Prostate gland (tissue), 2 donors: ENCODE measurements at regions not wholly inside any gene's neighbourhood (a gene's known extent, or its start where the extent isn't known, plus 50 kb on each side); places are given as distances from the start of the nearest gene placed in this dataset.

Experiments used
- DNase-seq: peaks from one replicate; pipeline ENCODE4 v3.0.0-alpha.2; 2019; ENCODE audit warnings: low spot score
- H3K27ac ChIP-seq, 2 donors: fragments of 200-600 bp; sonication (generic); 2 replicates each; pipeline ENCODE4 v1.5.1; 2017 to 2019
- H3K27me3 ChIP-seq: fragments of 200-600 bp; sonication (generic); replicated peaks from 2 replicates; pipeline ENCODE4 v1.5.1; 2019; ENCODE audit not compliant: insufficient read depth
- H3K36me3 ChIP-seq, 2 donors: fragments of 200-600 bp; sonication (generic); 1 replicate in 1 of 2; 2 replicates in 1 of 2; pipeline versions ENCODE4 v1.5.1 to v1.8.1; 2017 to 2019
- H3K4me1 ChIP-seq: fragments of 200-600 bp; sonication (generic); replicated peaks from 2 replicates; pipeline ENCODE4 v1.5.1; 2019
- H3K4me3 ChIP-seq, 2 donors: fragments of 200-600 bp; sonication (generic); 2 replicates each; pipeline ENCODE4 v1.5.1; 2017 to 2019
- H3K9me3 ChIP-seq: fragments of 200-600 bp; sonication (generic); 2 replicates; pipeline ENCODE4 v1.5.1; 2017
- POLR2A ChIP-seq: fragments of 450-650 bp; IDR thresholded peaks from one replicate; pipeline ENCODE4 v1.6.1; 2016; ENCODE audit warnings: antibody characterized with exemption, mild to moderate bottlenecking
- POLR2AphosphoS5 ChIP-seq: sonication (generic); formaldehyde crosslinking; IDR thresholded peaks from one replicate; pipeline ENCODE4 v1.6.1; 2017; ENCODE audit warnings: antibody characterized with exemption
- WGBS: methylation state at CpG from one replicate; pipeline ENCODE4 v1.1.5; 2018; 5-methylcytosine and 5-hydroxymethylcytosine counted together
- intact Hi-C: fragments of 100-400 bp; cut with DNase I; formaldehyde crosslinking; loops from one replicate; pipeline ENCODE4 v1.14.2; 2022
- TF ChIP-seq, protein P1 (sequence below), 4 experiments: fragments of 200-600 bp in 2 of 4; fragments of 450-650 bp in 2 of 4; sonication (generic) in 2 of 4; IDR thresholded peaks; 1 replicate in 3 of 4; 2 replicates in 1 of 4; pipeline ENCODE4 v1.5.1; 2016 to 2019; ENCODE audit warnings: antibody characterized with exemption in 4 of 4, mild to moderate bottlenecking in 2 of 4, moderate library complexity in 2 of 4

DNA sequence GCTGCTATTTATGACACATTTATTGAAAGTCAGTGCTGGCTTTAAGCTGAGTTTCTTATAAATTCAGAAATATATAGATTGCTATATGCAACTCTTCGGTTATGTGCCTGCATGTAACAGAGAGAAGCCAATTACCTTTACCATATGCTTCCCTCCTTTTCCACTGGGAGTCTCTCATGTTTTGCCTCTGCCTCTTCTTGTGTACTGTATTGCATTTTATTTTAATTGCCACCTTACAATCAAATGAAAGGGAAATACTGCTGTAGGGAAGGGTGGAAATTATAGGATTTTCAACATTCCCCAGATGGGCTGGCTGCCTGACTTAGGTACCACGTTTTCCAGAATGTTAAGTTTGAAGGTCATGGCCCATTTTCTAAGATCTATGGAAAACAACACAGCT, 655.4 kb upstream of the SLIT2 start:
- Histone ChIP-seq H3K9me3 (no peaks in the 10 kb centered on the region), H3K4me1 (no peaks in the 10 kb centered on the region), H3K36me3 (no peaks in the 10 kb centered on the region), H3K27me3 (no peaks in the 10 kb centered on the region), H3K4me3 (no peak overlapping the region), H3K27ac (no peak overlapping the region)
- intact Hi-C loops: no loop called here
- TF ChIP-seq, protein P1, sequence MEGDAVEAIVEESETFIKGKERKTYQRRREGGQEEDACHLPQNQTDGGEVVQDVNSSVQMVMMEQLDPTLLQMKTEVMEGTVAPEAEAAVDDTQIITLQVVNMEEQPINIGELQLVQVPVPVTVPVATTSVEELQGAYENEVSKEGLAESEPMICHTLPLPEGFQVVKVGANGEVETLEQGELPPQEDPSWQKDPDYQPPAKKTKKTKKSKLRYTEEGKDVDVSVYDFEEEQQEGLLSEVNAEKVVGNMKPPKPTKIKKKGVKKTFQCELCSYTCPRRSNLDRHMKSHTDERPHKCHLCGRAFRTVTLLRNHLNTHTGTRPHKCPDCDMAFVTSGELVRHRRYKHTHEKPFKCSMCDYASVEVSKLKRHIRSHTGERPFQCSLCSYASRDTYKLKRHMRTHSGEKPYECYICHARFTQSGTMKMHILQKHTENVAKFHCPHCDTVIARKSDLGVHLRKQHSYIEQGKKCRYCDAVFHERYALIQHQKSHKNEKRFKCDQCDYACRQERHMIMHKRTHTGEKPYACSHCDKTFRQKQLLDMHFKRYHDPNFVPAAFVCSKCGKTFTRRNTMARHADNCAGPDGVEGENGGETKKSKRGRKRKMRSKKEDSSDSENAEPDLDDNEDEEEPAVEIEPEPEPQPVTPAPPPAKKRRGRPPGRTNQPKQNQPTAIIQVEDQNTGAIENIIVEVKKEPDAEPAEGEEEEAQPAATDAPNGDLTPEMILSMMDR (IDR thresholded peaks at IDR 0.05): no peak
- TF ChIP-seq POLR2AphosphoS5: no peak
- no peak for TF ChIP-seq POLR2A
- DNase-seq: no peak
- 64% methylated on average over 2 of the region's 2 CpGs for WGBS

DNA sequence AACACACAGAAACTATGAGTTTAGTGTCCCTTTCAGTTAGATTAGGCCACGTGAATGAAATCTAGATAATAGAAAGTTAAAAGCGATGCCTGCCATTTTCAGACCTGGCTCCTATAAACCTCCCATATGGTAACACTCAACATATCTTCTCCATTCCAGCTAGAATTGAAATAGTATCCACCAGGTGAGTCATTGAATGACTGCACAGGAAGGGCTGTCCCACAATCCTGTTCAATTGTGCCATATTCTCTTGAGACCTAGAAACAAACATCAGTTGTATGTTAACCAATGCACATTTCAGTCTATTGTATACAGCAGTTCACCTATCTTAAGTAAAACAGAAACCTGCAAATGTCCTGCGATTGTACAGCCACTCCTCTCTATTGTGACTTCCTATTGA, 659.3 kb upstream of the SLIT2 start:
- H3K4me1 ChIP-seq: no peaks in the 10 kb centered on the region
- 95% methylated on average over 3 of the region's 3 CpGs for WGBS
- TF ChIP-seq, protein P1 (IDR thresholded peaks at IDR 0.05): no peak
- TF ChIP-seq POLR2A (no peak), POLR2AphosphoS5 (no peak)

DNA sequence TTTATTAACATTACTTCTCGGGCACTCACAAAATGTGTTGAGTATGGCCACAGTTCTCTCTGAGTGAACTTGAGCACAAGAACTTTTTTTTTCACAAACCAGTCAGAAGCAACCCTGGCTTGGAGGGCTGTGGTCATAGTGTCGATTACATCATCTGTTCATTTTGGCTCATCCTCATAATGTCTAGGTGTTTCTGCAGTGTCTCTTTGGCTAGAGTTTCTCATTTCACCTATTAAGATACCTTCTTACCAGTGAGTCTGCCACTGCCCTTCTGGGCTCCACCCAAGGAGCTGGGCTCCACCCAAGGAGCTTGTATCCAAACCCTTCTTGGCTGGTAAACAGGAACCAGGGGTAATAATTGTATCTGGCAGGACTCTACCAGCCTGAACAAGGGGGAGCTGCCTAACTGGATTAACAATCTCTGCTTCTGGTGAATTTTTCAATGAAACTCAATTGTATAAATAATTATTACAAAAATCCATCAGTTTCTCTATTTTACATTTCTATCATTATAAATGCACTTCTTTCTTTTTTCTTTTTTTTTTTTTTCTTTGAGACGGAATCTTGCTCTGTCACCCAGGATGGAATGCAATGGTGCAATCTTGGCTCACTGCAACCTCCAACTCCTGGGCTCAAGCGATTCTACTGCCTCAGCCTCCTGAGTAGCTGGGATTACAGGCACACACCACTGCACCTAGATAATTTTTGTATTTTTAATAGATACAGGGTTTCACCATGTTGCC, 667.7 kb upstream of the SLIT2 start:
- no peaks in the 10 kb centered on the region for H3K36me3 ChIP-seq
- no peak overlapping the region for H3K4me3 ChIP-seq
- WGBS: 83% methylated on average over 4 of the region's 4 CpGs
- no peak for DNase-seq
- H3K4me1 ChIP-seq: no peaks in the 10 kb centered on the region
- TF ChIP-seq POLR2AphosphoS5 (no peak), POLR2A (no peak)
- TF ChIP-seq, protein P1 (IDR thresholded peaks at IDR 0.05): no peak
- no peaks in the 10 kb centered on the region for H3K27me3 ChIP-seq
- intact Hi-C loops: no loop called here
- H3K27ac ChIP-seq: no peak overlapping the region
- H3K9me3 ChIP-seq: no peaks in the 10 kb centered on the region

More for the DNA sequence above, 659.3 kb upstream of the SLIT2 start:
- H3K4me3 ChIP-seq: no peak overlapping the region
- no peaks in the 10 kb centered on the region for H3K27me3 ChIP-seq
- DNase-seq: no peak
- intact Hi-C loops: no loop called here
- no peak overlapping the region for H3K27ac ChIP-seq
- no peaks in the 10 kb centered on the region for H3K36me3 ChIP-seq
- no peaks in the 10 kb centered on the region for H3K9me3 ChIP-seq

DNA sequence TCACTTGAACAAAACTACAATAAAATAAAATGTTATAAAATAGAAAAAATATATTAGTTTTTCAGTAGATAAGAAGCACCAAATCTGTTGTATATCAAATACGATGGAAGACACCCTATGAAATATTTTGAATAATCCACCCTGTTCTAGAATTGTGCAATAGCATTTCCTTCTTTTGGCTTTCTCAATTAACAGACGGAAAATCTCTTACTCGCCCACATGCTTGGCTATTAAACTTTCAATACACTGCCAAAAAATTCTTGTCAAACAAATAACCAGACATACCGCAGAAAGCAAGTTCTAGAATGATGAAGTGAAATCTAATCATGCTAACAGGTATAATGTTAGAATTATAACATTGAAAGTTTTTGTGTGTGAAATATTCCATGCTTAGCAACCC, 671.6 kb upstream of the SLIT2 start:
- H3K36me3 ChIP-seq: no peaks in the 10 kb centered on the region
- H3K27me3 ChIP-seq: no peaks in the 10 kb centered on the region
- TF ChIP-seq POLR2A (no peak), POLR2AphosphoS5 (peak; percentile 37)
- no peaks in the 10 kb centered on the region for H3K9me3 ChIP-seq
- 10% methylated on average over 4 of the region's 4 CpGs for whole genome bisulfite sequencing
- H3K4me1 ChIP-seq: no peaks in the 10 kb centered on the region
- DNase-seq: no peak
- intact Hi-C loops: no loop called here
- no peak overlapping the region for H3K4me3 ChIP-seq
- no peak overlapping the region for H3K27ac ChIP-seq

DNA sequence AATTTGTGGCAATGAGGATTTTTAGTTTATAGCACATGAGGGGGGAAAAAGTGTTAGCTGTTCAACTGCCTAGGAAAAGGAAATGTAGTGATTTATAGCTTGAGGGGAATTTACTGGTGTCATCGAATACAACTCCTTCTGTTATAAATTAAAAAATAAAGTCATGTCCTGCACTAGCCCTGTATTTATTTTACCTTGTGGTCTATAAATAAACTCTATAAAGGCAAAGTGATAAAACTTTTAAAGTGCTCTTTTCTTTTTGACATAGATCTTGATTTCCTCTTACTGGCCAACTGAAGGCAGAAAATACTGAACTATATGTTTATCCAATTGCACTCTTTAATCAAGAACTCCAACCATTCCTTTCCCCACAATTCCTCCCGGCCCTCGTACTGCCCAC, 672.1 kb upstream of the SLIT2 start:
- TF ChIP-seq, protein P1 (IDR thresholded peaks at IDR 0.05): no peak
- TF ChIP-seq POLR2A (no peak), POLR2AphosphoS5 (no peak)
- intact Hi-C loops: no loop called here
- Histone ChIP-seq H3K4me3 (no peak overlapping the region), H3K27me3 (no peaks in the 10 kb centered on the region), H3K27ac (no peak overlapping the region), H3K4me1 (no peaks in the 10 kb centered on the region), H3K9me3 (no peaks in the 10 kb centered on the region), H3K36me3 (no peaks in the 10 kb centered on the region)
- 10% methylated on average over 3 of the region's 3 CpGs for WGBS
- no peak for DNase-seq
